Stimulated activated CD8-positive, alpha-beta memory T cell treated with anti-CD3 and anti-CD28 coated beads, Interleukin-12 subunit alpha, Interleukin-12 subunit beta, amount 100 ng/mL, for 1 hour (primary cell): ENCODE measurements at regions not wholly inside any gene's neighbourhood (a gene's known extent, or its start where the extent isn't known, plus 50 kb on each side); places are given as distances from the start of the nearest gene placed in this dataset.
"Not testable (repeated sequence)": the region's sequence is repeated elsewhere in the genome, so short reads cannot be mapped to it uniquely, and the experiment has no call there.

ENCODE experiments used
- DNase-seq: peaks from one replicate; pipeline ENCODE4 v3.0.0-alpha.2; 2020; ENCODE audit warnings: low read depth

DNA sequence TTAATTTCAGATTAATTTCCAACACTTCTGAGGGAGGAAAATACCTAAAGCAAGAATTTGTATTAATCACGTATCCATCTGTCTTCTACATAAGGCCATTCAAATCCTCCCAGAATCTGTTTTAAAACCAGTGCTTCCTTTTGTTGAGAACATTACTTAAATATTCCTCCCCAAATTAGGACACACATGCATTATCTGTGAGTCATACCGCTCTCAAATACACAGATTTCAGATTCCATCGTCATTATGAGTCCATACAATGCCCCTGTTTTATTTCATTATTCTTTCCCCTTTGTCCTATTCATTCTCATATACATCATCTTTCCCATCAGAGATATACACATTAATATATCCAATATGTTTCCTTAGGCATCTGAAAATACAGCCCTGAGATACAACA lies 57.3 kb upstream of the PRSS12 start:
- DNase-seq = no peak

DNA sequence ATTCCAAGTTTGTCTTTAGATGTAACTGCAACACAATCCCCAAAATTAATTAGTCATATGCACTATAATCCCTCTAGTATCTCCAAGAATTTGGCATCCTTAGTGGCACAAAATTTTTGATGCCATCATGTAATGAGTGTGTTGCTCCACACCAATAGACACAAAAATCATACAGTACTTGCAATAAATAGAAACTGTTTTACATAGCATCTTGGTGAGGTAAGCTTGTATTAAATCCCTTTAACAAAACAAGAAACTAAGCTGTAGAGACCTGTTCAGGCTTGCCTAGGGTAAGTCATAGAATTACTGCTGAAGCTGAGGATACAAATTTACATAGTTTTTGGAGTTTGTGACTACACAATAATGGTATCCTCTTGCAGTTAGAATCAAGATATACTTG lies 64.5 kb upstream of the PRSS12 start:
- DNase-seq = no peak

DNA sequence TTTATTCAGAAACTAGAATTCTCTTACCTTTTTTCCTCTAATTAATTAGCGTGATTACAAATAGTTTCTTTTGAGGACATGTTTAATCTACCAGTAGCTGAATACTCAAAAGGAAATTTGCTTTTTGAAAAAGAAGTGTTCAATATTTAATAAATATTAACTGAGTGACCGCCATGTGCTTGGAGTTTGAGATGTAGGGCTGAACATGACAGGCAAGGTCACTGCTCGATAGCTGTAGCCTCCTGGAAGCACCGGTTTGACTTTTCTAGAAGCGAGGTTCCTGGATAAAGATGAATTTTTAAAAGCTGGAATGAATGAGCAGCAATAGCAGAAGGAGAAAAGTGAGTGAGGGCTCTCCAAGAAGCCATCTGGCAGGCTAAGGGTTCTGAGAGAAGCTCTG lies 65.0 kb upstream of the PRSS12 start:
- DNase-seq = not testable (repeated sequence)

DNA sequence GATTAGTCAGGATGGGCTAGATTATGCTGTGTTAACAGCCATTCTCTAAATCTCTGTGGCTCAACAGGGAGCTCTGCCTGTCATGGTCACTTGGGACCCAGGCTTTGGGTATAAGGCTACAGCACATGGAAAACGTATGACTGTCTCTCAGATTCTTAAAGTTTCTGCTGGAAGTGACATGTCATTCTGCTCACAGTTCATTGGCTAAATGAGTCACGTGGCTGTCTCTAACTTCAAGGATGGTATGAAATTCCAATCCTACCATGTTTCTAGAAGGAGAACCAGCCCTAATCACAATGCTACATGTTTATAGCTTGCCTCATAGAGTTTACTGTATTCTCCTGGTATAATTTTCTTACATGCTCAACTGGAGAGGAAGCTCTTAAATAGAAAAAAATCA lies 65.6 kb upstream of the PRSS12 start:
- not testable (repeated sequence) for DNase-seq

DNA sequence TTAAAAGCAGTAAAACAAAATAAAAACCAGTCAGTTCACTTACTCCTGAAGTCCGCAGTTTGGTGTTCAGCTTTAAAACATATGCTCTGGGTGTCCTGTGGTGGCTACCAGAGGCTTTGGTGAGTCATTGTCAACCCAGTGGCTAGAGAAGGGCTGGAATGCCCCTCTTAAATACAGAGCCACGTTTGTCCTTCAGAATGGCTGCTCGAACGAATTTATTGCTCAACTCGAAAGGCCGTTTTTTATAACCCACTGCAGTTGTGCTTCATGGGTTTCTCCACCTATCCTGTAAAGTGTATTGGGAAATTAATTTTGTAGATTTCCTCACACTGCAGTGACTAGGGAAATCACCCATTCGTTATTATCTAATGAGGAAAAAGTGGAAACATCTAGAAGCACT lies 66.8 kb upstream of the PRSS12 start:
- not testable (repeated sequence) for DNase-seq

DNA sequence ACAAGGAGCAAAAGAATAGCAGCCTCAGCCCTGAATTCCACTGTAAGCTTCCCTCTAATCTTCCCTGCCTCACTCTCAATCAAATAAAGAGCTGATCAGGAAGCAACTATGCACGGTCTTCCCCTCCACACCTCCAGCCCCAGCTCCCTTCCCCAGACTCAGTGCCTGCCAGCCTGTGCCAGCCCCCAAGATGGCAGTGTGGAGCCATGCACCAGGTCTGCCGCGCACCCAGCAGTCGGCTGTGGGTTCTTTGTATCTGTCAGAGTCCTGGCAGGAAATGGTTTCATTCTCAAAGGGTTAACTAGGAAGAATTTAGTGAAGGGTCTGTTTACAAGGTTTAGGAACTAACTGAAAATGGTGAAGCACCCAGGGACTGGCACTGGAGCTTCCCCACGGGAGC lies 71.3 kb upstream of the PRSS12 start:
- not testable (repeated sequence) for DNase-seq

DNA sequence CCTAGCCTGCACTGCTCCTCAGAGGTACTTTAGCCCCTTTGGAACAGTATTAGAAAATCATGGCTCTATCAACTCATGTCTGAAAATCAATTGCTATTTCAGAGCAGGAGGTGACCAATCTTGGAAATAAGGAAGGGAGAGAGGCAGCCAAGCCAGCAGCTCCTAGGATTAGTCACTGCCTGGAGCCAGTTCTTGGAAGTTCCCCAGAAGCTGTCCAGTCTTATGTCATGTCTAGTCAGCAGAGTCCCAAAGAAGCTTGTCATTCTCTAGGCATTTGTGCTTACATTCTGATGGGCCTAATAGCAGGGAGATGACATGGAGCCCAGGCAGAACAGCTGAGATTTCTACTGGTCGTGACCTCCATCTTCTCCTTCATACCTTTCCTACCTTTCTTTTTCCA lies 76.1 kb upstream of the PRSS12 start:
- not testable (repeated sequence) for DNase-seq

DNA sequence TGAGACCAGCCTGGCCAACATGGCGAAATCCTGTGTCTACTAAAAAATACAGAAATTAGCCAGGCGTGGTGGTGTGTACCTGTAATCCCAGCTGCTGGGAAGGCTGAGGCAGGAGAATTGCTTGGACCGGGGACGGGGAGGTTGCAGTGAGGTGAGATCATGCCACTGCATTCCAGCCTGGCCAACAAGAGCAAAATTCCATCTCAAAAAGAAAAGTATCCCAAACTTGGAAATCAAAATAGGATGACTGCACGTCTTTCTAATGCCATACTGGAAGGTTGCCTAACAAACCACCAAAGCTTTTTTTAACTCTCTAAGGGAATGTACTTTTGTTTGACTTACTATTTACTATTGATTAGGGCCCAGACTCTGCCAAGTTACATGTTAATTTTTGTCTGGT lies 79.6 kb upstream of the PRSS12 start:
- not testable (repeated sequence) for DNase-seq

DNA sequence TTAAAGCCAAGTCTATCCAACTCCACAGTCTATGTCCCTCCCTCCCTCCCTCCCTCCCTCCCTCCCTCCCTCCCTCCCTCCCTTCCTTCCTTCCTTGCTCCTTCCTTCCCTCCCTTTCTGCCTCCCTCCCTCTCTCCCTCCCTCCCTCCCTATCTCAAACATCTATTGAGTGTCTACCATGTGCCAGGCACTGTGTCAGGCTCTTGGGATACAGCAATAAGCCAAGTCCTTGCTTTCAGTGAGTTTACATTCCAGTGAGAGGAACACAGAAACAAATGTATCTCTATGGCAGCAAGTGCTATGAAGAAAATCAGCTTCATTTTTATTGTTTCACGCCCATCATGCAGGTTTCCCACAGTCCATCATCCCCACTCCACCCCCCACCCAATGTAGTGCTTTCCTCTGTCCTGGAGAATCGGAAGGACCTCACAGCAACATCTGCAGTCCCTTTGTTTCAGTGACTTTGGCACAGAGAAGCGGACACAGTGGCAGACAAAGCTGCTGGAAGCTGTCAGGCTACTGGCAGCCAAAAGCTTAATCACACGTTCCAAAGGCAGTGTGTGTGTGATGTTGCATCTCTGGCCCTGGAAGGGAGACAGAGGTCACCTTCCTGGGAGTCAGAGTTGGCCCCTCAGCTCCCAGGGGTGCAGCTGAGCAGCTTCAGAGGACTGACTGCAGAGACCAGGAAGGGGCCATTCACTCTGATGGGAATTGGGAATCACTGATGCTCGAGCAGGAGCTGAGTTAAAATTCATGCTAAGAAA lies 81.0 kb upstream of the PRSS12 start:
- DNase-seq = not testable (repeated sequence)

DNA sequence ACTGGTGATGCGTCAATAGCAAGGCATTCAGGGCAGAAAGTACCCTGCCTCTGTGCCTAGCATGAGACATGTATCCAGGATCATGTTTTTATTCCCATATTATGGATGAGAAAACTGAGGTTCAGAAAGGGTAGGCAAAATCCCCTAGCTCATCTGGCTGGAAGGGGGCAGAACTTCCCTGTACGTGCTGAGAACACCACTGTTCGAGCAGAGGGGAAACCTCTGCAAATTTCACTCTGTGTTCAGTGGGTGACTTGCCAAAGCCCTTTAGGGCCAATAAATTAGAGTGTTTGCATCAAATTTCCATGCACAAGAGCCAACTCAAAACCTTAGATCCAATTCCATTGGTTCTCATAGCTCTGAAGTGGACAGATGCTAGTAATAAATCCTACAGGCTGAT lies 82.6 kb upstream of the PRSS12 start:
- DNase-seq = not testable (repeated sequence)

DNA sequence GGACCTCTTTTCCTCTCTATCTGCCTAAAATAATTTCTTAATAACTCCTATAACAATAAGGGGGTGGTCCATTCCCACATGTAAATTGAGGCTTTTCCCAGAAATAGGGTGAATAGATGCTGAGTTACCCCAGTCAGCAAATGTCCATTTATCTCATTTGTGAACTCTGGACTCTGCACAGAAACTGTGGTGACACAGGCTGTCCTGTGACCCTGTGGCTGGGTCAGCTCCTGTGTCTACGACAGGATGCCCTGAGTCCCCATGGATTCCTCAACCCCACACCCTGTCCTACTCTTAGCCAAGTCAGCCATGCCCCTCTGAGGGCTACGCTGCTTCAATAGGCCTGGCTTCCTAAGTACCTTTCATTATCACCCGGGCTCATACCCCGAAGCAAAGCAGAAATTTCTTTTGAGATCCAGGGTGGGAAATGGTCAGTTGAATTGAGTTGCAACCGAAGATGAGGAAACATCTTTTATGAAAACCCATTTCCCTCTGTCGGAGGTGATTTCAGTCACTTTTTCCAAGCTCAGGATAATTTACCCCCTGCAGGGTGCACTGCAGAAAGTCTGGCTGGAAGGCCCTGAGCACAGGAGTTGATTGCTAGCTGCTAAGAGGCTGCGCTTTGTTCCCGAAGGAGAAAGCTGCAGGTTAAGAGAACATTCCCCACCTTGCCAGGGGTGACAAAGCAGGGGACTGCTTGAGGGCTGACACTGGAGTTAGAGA lies 89.5 kb upstream of the PRSS12 start:
- not testable (repeated sequence) for DNase-seq

DNA sequence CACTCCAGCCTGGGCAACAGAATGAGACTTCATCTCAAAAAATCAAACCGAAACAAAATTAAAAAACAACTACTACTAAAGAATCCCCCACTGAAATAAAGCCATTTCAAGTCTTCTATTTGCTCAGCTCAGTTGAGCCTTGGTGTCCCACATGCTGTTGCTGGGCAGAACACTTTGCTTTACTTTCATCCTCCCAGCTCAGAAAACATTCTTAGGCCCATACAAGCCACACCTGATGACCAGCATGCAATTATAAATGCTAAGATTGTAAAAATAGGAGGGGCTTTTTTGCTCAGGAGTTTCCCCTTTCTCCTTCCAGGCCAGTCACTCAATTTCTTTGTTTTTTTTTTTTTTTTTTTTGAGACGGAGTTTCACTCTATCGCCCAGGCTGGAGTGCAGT lies 94.6 kb upstream of the PRSS12 start:
- DNase-seq = not testable (repeated sequence)

DNA sequence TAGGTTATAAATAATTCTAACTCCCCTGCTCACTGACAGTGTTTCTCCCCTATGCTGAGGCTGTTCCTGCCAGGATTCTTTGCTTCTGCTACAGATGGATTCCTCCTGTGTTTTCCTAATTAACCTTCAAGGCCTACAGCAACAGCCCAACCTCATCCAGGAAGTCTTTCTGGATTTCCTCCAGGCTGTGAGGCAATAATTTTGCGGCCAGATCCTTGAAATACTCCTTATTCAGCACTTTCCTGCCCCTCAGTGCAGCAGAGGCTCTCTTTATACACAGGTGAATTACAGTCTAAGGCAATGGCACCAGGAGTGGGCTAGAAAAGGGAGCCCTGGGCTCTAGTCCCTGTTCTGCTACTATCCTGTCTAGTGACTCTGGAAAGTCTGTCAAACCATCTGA lies 102.1 kb upstream of the PRSS12 start:
- DNase-seq = not testable (repeated sequence)

DNA sequence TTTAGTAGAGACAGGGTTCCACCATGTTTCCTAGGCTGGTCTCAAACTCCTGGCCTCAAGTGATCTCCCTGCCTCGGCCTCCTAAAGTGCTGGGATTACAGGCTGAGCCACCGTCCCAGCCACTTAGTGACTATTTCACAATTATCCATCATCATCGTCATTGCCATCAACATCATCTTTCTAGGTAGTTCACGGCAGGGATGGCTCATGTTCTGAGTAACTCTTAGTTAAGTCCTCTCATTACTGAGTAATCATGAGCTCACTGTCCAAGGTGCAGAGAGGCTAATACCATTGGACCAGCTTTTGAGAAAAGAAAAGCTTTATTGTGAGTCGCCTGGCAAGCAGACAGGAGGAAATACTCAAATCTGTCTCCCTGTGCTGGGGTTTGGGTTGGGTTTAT lies 108.6 kb upstream of the PRSS12 start:
- DNase-seq = not testable (repeated sequence)

DNA sequence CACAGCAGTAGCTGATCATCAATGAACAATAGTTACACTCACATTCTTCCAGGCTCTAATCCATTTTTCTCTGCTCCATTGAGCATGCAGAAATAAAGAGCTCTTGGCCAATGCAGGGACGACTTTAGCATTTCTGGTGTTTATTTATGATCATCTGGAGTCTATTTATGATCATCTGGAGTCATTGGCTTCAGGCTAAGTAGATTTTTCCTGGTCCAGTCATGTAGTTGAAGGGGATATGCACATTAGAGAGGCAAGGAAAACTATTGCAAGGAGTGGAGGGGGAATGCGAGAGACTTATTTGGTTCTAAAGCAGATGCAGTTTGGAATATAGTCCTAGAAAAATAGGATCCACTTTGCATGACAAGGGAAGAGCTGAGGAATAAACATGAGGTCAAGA lies 113.0 kb upstream of the PRSS12 start:
- DNase-seq = not testable (repeated sequence)

DNA sequence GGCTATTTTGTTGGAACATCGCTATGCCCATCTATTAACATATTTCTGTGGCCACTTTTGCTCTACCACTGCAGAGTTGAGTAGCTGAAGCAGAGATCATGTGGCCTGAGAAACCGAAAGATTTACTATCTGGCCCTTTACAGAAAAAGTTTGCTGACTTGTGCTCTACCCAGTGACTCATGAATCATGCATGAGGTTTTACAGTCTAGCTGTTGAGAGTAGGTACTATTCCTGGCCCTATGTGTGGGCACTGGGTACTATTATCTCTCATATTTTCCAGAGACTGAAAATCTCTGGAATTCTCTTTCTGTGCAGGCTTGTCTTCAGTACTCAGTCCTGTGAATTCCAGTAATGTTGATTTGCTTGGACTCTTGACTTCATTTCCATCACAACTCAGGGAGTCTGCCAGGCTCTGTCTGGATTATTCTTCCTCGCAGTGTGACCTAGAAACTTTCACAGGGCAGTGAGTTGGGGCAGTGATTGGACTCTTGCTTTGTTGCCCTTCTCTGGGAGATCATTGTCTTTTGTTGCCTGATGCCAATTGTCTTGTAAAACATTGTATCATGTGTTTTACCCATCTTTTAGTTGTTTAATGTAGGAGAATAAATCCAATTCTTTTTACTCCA lies 121.3 kb upstream of the PRSS12 start:
- DNase-seq = not testable (repeated sequence)

DNA sequence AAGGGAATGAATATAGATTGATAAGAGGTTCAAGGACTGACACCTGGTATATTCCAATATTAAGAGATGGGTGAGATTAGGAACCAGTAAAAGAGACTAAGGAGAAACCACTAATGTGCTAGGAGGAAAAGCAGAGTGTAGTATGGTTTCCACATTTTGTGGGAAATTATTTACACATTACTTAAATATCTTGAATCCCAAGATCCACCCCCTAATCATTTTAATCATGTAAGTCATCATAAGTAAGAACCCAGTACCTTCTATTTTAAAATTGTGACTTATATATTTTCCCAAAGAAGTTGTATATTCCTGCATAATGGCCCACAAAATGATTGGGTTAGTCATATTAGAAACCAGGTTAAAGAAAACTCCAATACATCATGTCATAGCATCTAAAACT lies 122.0 kb upstream of the PRSS12 start:
- not testable (repeated sequence) for DNase-seq

DNA sequence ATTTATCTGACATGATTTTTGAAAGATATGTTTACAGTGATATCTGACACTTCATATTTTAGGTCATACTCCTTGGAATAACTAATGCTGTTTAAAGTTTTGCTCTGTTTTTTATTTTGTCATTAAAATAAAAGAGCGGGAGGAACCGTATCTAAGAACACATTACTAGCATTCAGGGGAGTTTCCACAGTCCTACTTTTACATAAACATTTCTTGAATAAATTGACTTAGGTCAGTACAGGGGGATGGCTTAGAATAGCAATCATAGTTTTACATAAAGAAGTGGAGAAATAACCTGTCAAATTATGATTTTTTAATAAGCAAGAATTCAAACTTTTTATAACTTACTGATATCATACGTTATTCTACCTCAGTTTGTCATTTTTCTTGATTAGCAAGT lies 123.1 kb upstream of the PRSS12 start:
- not testable (repeated sequence) for DNase-seq

DNA sequence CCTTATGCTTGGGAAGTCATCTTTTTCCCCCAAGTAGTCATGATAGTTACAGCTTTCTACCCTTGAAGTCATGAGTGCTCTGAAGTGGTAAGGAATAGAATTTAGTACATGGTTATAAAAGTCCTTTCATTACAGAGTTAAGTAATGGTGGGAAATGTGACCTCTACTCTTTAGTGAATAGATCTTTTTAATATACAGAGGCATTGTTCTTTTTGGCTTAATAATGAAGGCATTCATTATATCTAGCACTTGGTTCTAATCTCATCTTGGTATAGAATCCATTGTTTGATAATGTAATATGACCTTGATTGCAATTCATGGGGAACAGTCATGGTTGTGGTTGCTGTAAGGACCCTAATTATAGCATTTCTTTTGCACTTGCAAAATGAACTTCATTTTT lies 125.0 kb upstream of the PRSS12 start:
- not testable (repeated sequence) for DNase-seq

DNA sequence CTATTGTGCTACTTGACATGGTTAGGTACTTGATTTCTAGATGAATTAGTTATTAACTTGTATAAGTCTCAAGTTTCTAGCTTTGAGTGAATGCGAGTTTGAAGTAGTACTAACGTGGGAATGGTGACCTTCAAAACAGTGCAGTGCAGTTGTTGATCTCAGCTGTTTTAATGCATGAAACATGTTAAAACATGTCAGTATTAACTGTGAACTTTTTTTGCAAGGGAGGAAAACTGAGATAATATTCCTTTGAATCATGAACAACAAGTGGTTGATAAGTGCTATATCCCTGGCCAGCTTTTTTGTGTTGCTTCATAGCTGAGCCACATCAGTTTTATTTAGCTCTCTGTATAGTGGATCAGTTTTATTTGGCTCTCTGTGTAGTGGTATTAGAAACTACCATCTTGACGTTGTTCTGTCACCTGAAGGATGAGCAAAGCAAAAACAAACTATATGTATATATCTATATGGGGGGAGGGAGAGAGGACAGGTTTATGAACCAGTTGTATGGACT lies 133.1 kb upstream of the PRSS12 start:
- not testable (repeated sequence) for DNase-seq

DNA sequence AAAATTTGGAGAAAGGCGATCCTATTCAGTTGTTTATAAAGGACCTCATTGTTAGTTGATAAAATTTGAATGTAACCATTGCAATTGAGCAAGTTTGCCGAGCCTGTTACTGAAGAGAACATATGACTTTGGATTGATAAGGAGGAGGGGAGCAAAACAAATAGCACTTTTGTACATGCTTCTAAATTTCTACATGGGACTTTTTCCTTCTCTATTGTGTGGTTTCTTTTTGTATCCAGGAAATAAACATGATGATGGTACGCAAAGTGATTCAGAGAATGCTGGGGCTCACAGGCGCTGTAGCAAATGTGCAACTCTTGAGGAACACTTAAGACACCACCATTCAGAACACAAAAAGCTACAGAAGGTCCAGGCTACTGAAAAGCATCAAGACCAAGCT lies 140.2 kb upstream of the PRSS12 start:
- DNase-seq = not testable (repeated sequence)

DNA sequence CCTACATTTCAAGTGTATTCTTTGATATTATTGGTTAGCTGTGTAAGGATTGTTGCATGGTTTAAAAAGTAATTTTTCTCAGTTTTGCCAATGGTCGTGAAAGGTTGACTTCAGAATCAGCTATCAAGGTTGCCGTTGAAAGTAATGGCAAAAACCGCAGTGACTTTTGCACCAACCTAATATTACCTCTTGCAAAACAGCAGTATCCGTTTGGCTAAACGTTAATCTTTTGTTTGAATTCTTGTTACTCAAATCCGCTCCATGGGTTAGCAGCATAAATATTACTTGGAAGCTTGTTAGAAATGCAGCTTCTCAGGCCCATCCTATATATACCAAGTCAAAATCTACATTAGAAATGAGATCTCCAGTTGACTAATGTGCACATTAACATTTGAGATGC lies 141.6 kb upstream of the PRSS12 start:
- not testable (repeated sequence) for DNase-seq

DNA sequence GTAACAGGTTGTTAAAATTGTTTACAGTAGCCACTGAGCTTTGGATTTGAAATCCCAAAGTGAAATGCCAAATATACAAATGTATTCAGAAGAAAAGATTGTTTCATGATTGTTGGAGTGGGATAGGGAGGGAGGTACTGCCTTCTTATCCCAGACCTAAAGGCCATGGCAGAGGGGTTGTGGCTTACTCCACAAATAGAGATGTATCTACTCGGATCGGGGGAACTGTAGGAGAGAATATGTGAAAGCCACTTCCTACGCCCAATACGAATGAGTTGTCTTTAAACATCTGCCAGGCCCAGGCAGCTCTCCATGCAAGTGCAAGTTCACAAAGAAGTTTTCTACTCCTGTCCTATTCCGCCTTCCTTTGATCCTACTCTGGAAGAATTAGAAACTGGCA lies 150.2 kb upstream of the PRSS12 start:
- not testable (repeated sequence) for DNase-seq
